CD4-positive, CD25-positive, alpha-beta regulatory T cell (primary cell): ENCODE measurements at regions not wholly inside any gene's neighbourhood (a gene's known extent, or its start where the extent isn't known, plus 50 kb on each side); places are given as distances from the start of the nearest gene placed in this dataset.

Experiments used
- ATAC-seq, 2 donors: fragments of 150-1000 bp; cut with Tn5 transposase; one replicate each; pipeline ENCODE4 v1.10.0; 2021; ENCODE audit warnings: low read depth in 2 of 2, moderate number of reproducible peaks in 2 of 2, moderate library complexity in 1 of 2
- DNase-seq, 3 donors: peaks; one replicate each; pipeline versions ENCODE4 v3.0.0 to v3.0.0-alpha.2; 2012 to 2022; ENCODE audit warnings: mixed read lengths in 1 of 3
- H3K27ac ChIP-seq: one replicate; pipeline ENCODE4 v1.7.0; 2013; ENCODE audit warnings: mild to moderate bottlenecking, low read length; ENCODE audit not compliant: insufficient read depth, poor library complexity, severe bottlenecking
- H3K27me3 ChIP-seq: one replicate; pipeline ENCODE4 v1.7.0; 2013; ENCODE audit warnings: low read length; ENCODE audit not compliant: control insufficient read depth, insufficient read depth
- H3K36me3 ChIP-seq: one replicate; pipeline ENCODE4 v1.7.0; 2013; ENCODE audit warnings: mild to moderate bottlenecking, low read length, moderate library complexity; ENCODE audit not compliant: control insufficient read depth, insufficient read depth
- H3K4me1 ChIP-seq: 2 replicates; pipeline ENCODE4 v1.7.0; 2013; ENCODE audit warnings: mild to moderate bottlenecking, low read length; ENCODE audit not compliant: insufficient read depth, control insufficient read depth, poor library complexity, severe bottlenecking
- H3K4me3 ChIP-seq: one replicate; pipeline ENCODE4 v1.7.0; 2013; ENCODE audit warnings: low read depth, mild to moderate bottlenecking, low read length, moderate library complexity
- H3K9me3 ChIP-seq, 2 experiments: 1 replicate in 1 of 2; 2 replicates in 1 of 2; pipeline ENCODE4 v1.7.0; 2013; ENCODE audit warnings: low read length in 2 of 2, mild to moderate bottlenecking in 1 of 2, moderate library complexity in 1 of 2; ENCODE audit not compliant: control insufficient read depth in 2 of 2
- H3K27ac Mint-ChIP-seq, 3 donors: one replicate each; pipeline ENCODE4 v1.8.0; 2020 to 2022; ENCODE audit warnings: mild to moderate bottlenecking in 3 of 3, mixed read lengths in 3 of 3, moderate library complexity in 2 of 3
- H3K27me3 Mint-ChIP-seq: one replicate; pipeline ENCODE4 v1.8.0; 2022; ENCODE audit warnings: mild to moderate bottlenecking, mixed read lengths
- H3K36me3 Mint-ChIP-seq: one replicate; pipeline ENCODE4 v1.8.0; 2020; ENCODE audit warnings: mixed read lengths
- H3K4me1 Mint-ChIP-seq, 4 donors: one replicate each; pipeline ENCODE4 v1.8.0; 2020 to 2022; ENCODE audit warnings: mixed read lengths in 4 of 4, mild to moderate bottlenecking in 1 of 4
- H3K4me3 Mint-ChIP-seq, 4 donors: one replicate each; pipeline ENCODE4 v1.8.0; 2020 to 2022; ENCODE audit warnings: mild to moderate bottlenecking in 4 of 4, mixed read lengths in 4 of 4, moderate library complexity in 3 of 4
- H3K9me3 Mint-ChIP-seq, 7 donors: one replicate each; pipeline ENCODE4 v1.8.0; 2020 to 2022; ENCODE audit warnings: mixed read lengths in 7 of 7, mild to moderate bottlenecking in 3 of 7, moderate library complexity in 2 of 7

GRCh38 chr2:204370172-204370718, 175.0 kb upstream of the PARD3B start:
- no peaks in the 10 kb centered on the region for H3K4me1 ChIP-seq
- no peaks in the 10 kb centered on the region for H3K4me1 Mint-ChIP-seq
- no peak for ATAC-seq

DNA sequence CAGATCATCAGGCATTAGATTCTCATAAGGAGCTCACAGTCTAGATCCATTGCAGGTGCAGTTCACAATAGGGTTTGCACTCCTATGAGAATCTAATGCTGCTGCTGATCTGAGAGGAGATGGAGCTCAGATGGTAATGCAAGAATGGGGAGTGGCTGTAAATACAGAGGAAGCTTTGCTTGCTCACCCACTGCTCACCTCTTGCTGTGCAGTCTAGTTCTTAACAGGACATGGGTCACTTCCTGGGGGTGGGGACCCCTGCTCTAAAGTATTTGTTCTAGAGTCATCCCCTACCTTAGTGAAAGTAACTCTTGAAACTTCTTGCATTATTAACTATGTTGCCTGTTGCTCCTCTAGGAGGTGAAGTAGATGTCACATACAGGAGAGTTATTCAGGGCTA, 171.3 kb upstream of the PARD3B start:
- no peak overlapping the region for H3K4me3 Mint-ChIP-seq
- Histone ChIP-seq H3K36me3 (no peaks in the 10 kb centered on the region), H3K9me3 (no peaks in the 10 kb centered on the region), H3K27ac (no peak overlapping the region), H3K27me3 (peaks cover 5% of the 10 kb centered on the region), H3K4me1 (no peaks in the 10 kb centered on the region), H3K4me3 (no peak overlapping the region)
- H3K27ac Mint-ChIP-seq, result no peak overlapping the region
- no peaks in the 10 kb centered on the region for H3K9me3 Mint-ChIP-seq
- no peaks in the 10 kb centered on the region for H3K4me1 Mint-ChIP-seq
- DNase-seq (no peak), ATAC-seq (no peak)
- peaks cover 5% of the 10 kb centered on the region for H3K27me3 Mint-ChIP-seq
- no peaks in the 10 kb centered on the region for H3K36me3 Mint-ChIP-seq

More at GRCh38 chr2:204370172-204370718, 175.0 kb upstream of the PARD3B start:
- Histone ChIP-seq H3K27me3 (peaks cover 9% of the 10 kb centered on the region), H3K27ac (no peak overlapping the region), H3K36me3 (no peaks in the 10 kb centered on the region), H3K9me3 (no peaks in the 10 kb centered on the region), H3K4me3 (no peak overlapping the region)
- no peak overlapping the region for H3K4me3 Mint-ChIP-seq
- H3K9me3 Mint-ChIP-seq, result no peaks in the 10 kb centered on the region
- H3K27ac Mint-ChIP-seq, result no peak overlapping the region
- H3K27me3 Mint-ChIP-seq, result peaks cover 5% of the 10 kb centered on the region
- no peaks in the 10 kb centered on the region for H3K36me3 Mint-ChIP-seq
- DNase-seq, result no peak

- H3K36me3 ChIP-seq, result no peaks in the 10 kb centered on the region
- Mint-ChIP-seq H3K36me3 (no peaks in the 10 kb centered on the region), H3K4me3 (no peak overlapping the region), H3K9me3 (peaks cover 0 to 6% (median 3%) of the 10 kb centered on the region in 7 donors), H3K4me1 (no peaks in the 10 kb centered on the region), H3K27ac (no peak overlapping the region), H3K27me3 (no peaks in the 10 kb centered on the region)
- H3K27ac ChIP-seq, result no peak overlapping the region
- no peaks in the 10 kb centered on the region for H3K4me1 ChIP-seq
- ATAC-seq, result no peak
- H3K9me3 ChIP-seq, result no peaks in the 10 kb centered on the region
- no peak for DNase-seq
- H3K4me3 ChIP-seq, result no peak overlapping the region
- H3K27me3 ChIP-seq, result no peaks in the 10 kb centered on the region
Measured at GRCh38 chr2:204380141-204380881, 165.0 kb upstream of the PARD3B start.

DNA sequence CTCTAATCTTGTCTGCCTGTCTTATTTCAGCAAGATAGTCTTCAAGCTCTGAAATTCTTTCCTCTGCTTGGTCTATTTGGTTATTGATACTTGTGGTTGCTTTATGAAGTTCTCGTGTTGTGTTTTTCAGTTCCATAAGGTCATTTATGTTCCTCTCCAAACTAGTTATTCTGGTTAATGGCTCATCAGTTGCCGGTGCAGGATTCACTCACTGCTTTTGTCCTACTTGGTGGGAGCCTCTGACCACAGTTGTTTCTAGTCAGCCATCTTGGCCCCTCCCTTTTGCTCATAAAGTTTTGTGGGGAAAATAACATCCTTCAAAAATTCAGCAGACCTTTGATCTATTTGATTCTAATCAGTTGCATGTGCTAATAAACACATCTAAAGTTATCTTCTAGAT, 158.6 kb upstream of the PARD3B start:
- H3K9me3 ChIP-seq, result no peaks in the 10 kb centered on the region
- no peak overlapping the region for H3K27ac ChIP-seq
- no peak overlapping the region for H3K4me3 ChIP-seq
- Mint-ChIP-seq H3K9me3 (peaks cover 0 to 10% (median 2%) of the 10 kb centered on the region in 7 donors), H3K4me1 (no peaks in the 10 kb centered on the region), H3K36me3 (no peaks in the 10 kb centered on the region), H3K27me3 (peaks cover 4% of the 10 kb centered on the region), H3K4me3 (no peak overlapping the region), H3K27ac (peak overlapping the region in 1 of 3 donors; percentile 66)
- no peaks in the 10 kb centered on the region for H3K27me3 ChIP-seq
- ATAC-seq (no peak), DNase-seq (no peak)
- no peaks in the 10 kb centered on the region for H3K36me3 ChIP-seq
- no peaks in the 10 kb centered on the region for H3K4me1 ChIP-seq

DNA sequence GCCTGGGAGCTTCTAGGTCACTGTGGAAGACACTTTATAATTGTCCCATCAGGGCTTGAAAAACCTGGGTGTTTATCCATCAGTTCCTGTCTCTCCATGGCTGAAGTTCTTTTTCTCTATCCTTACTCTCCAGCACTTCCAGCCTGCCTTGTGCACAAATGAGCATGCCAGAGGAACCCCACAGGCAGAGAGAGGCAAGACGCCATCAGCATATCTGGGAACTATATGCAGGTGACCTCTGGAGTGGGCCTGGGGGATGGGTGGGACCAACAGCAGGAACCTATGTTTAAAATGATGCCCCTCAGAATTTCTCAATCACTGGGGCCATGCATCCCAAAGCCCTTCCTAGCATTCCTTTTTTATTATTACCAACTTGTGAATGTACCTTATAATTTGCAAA, 156.2 kb upstream of the PARD3B start:
- H3K27ac Mint-ChIP-seq, result no peak overlapping the region
- ATAC-seq, result no peak
- Histone ChIP-seq H3K4me3 (no peak overlapping the region), H3K27ac (no peak overlapping the region), H3K4me1 (no peaks in the 10 kb centered on the region), H3K36me3 (no peaks in the 10 kb centered on the region), H3K27me3 (peaks cover 2% of the 10 kb centered on the region), H3K9me3 (no peaks in the 10 kb centered on the region)
- no peak for DNase-seq
- peaks cover 4% of the 10 kb centered on the region for H3K27me3 Mint-ChIP-seq
- no peaks in the 10 kb centered on the region for H3K4me1 Mint-ChIP-seq
- peaks cover 0 to 7% (median 0%) of the 10 kb centered on the region in 7 donors for H3K9me3 Mint-ChIP-seq
- H3K4me3 Mint-ChIP-seq, result no peak overlapping the region
- no peaks in the 10 kb centered on the region for H3K36me3 Mint-ChIP-seq

DNA sequence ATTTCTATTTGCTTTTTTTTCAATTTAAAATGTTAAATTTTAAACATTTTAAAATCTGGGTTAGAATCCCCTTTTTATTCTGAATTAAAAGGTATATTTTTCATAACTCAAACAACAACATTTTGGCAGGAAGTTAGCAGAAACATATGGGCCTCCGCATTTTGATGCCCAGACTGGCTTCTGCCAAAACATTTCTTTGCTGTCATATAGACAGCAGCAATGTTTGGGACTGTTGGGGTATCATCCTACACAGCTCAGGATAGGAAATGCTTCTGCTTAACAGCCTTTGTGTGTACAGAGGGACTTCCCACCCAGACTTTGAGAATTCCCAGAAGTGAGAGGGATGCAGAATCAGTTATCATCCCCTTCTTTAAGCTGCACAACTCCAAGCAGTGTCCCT, 155.4 kb upstream of the PARD3B start:
- H3K9me3 ChIP-seq, result no peaks in the 10 kb centered on the region
- Mint-ChIP-seq H3K36me3 (no peaks in the 10 kb centered on the region), H3K4me3 (no peak overlapping the region), H3K4me1 (no peaks in the 10 kb centered on the region), H3K9me3 (peaks cover 0 to 7% (median 0%) of the 10 kb centered on the region in 7 donors), H3K27ac (no peak overlapping the region), H3K27me3 (peaks cover 10% of the 10 kb centered on the region)
- H3K4me1 ChIP-seq, result no peaks in the 10 kb centered on the region
- peaks cover 2% of the 10 kb centered on the region for H3K27me3 ChIP-seq
- DNase-seq (no peak), ATAC-seq (no peak)
- no peak overlapping the region for H3K4me3 ChIP-seq
- H3K27ac ChIP-seq, result no peak overlapping the region
- no peaks in the 10 kb centered on the region for H3K36me3 ChIP-seq

DNA sequence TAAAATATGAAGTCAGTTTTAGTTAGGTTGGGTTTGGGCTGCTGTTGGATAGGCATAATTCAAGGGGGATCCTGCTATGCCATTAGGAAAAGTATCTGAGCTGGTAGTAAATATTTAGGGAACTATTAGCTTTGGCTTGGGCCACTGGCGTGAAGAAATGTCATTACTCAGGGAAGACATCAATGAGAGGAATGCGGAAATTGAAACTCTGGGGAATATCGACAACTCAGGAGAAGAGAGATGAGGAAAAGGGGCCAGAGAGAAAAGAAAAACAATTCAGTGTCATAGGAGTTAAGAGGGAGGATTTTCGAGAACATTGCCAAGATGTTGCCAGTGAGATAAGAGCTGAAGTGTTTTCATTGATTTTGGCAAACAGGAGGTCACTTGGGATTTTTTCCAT, 149.7 kb upstream of the PARD3B start:
- Histone ChIP-seq H3K27me3 (peaks cover 2% of the 10 kb centered on the region), H3K36me3 (no peaks in the 10 kb centered on the region), H3K4me1 (no peaks in the 10 kb centered on the region), H3K27ac (no peak overlapping the region), H3K9me3 (no peaks in the 10 kb centered on the region), H3K4me3 (no peak overlapping the region)
- Mint-ChIP-seq H3K4me1 (no peaks in the 10 kb centered on the region), H3K9me3 (peaks cover 0 to 9% (median 0%) of the 10 kb centered on the region in 7 donors), H3K27ac (no peak overlapping the region), H3K4me3 (no peak overlapping the region), H3K36me3 (no peaks in the 10 kb centered on the region), H3K27me3 (peaks cover 17% of the 10 kb centered on the region)
- ATAC-seq, result no peak
- no peak for DNase-seq

- Mint-ChIP-seq H3K27ac (no peak overlapping the region), H3K4me1 (no peaks in the 10 kb centered on the region)
- DNase-seq, result no peak
Measured at GRCh38 chr2:204401114-204401513, 144.2 kb upstream of the PARD3B start.

More at GRCh38 chr2:204401114-204401513, 144.2 kb upstream of the PARD3B start:
- no peaks in the 10 kb centered on the region for H3K36me3 ChIP-seq
- no peaks in the 10 kb centered on the region for H3K27me3 Mint-ChIP-seq
- H3K4me1 ChIP-seq, result no peaks in the 10 kb centered on the region
- no peaks in the 10 kb centered on the region for H3K27me3 ChIP-seq
- ATAC-seq, result no peak
- no peak overlapping the region for H3K4me3 ChIP-seq
- H3K9me3 ChIP-seq, result no peaks in the 10 kb centered on the region
- H3K36me3 Mint-ChIP-seq, result no peaks in the 10 kb centered on the region
- no peak overlapping the region for H3K27ac ChIP-seq
- no peak overlapping the region for H3K4me3 Mint-ChIP-seq
- H3K9me3 Mint-ChIP-seq, result peaks cover 0 to 4% (median 0%) of the 10 kb centered on the region in 7 donors
